BJ (cell line): ENCODE measurements at regions not wholly inside any gene's neighbourhood (a gene's known extent, or its start where the extent isn't known, plus 50 kb on each side); places are given as distances from the start of the nearest gene placed in this dataset.

ENCODE experiments used
- CTCF ChIA-PET: fragments of 350-600 bp; formaldehyde crosslinking; extraction: SDS; loops from one replicate; lab custom pipeline; 2021; ENCODE audit warnings: antibody characterized with exemption, inconsistent platforms; lab: Yijun Ruan, JAX
- POLR2A ChIA-PET: fragments of 300-600 bp; sonication (Branson Sonifier 250); formaldehyde crosslinking; extraction: SDS; loops from one replicate; lab custom pipeline; 2021; ENCODE audit warnings: antibody characterized with exemption; lab: Charles Lee
- DNase-seq: peaks from one replicate; pipeline ENCODE4 v3.0.0-alpha.2; 2011; ENCODE audit warnings: low read depth
- H3K27me3 ChIP-seq: 2 replicates; pipeline ENCODE4 v1.6.0; 2011; ENCODE audit warnings: low read length; ENCODE audit not compliant: control insufficient read depth, insufficient read depth
- H3K36me3 ChIP-seq: 2 replicates; pipeline ENCODE4 v1.5.1; 2011; ENCODE audit warnings: low read length; ENCODE audit not compliant: control insufficient read depth, insufficient read depth
- H3K4me3 ChIP-seq: 2 replicates; pipeline ENCODE4 v1.5.1; 2011; ENCODE audit warnings: low read depth, mild to moderate bottlenecking, control low read depth, low read length
- TF ChIP-seq, protein P1 (sequence below): IDR thresholded peaks from 2 replicates; pipeline ENCODE4 v1.5.1; 2011; ENCODE audit warnings: low read depth, mild to moderate bottlenecking, control low read depth, inconsistent platforms, low read length, moderate library complexity; ENCODE audit not compliant: insufficient read depth

DNA sequence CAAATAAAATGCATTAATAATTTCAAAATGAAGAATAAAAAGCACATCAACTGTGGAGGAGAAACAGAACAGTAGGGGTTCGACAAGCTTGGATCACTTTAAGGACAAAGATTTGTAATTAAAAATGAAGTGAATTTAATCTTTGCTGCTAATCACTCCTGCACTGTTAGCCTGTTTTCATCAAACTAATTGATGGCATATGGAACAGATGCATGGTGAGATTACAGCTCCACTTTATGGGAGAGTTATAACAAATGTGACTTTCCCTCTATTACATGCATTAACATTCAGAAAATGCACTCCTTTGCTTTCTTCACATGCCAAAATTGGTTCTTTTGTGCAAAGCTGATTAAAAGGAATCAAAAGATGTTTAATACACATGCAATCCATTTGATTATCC is 207.2 kb upstream of the C21orf91 start:
- CTCF ChIA-PET: no interaction called here
- POLR2A ChIA-PET: no interaction called here
- DNase-seq: no peak
- Histone ChIP-seq H3K4me3 (no peak overlapping the region), H3K27me3 (no peaks in the 10 kb centered on the region), H3K36me3 (no peaks in the 10 kb centered on the region)
- TF ChIP-seq, protein P1, sequence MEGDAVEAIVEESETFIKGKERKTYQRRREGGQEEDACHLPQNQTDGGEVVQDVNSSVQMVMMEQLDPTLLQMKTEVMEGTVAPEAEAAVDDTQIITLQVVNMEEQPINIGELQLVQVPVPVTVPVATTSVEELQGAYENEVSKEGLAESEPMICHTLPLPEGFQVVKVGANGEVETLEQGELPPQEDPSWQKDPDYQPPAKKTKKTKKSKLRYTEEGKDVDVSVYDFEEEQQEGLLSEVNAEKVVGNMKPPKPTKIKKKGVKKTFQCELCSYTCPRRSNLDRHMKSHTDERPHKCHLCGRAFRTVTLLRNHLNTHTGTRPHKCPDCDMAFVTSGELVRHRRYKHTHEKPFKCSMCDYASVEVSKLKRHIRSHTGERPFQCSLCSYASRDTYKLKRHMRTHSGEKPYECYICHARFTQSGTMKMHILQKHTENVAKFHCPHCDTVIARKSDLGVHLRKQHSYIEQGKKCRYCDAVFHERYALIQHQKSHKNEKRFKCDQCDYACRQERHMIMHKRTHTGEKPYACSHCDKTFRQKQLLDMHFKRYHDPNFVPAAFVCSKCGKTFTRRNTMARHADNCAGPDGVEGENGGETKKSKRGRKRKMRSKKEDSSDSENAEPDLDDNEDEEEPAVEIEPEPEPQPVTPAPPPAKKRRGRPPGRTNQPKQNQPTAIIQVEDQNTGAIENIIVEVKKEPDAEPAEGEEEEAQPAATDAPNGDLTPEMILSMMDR: no peak

DNA sequence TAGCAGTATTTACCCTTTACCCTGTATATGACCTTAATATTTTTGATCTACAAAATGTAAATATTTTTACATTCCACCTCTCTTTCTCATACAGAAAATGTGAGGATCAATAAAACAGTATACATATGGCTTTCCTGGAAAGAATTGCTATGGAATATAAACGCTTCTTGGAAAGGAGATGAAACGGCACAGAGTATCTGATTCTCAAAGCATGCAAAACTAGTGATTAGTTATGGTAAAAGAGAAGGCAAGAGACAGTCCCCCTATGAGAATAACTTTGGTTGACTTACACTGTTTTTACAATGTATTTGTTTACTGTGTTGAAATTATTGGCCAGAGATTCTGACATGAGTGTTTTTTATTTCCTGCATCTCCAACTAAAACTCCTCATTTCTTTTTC is 204.6 kb upstream of the C21orf91 start:
- no peaks in the 10 kb centered on the region for H3K36me3 ChIP-seq
- H3K27me3 ChIP-seq: no peaks in the 10 kb centered on the region
- TF ChIP-seq, protein P1: no peak
- no peak for DNase-seq
- H3K4me3 ChIP-seq: no peak overlapping the region
- POLR2A ChIA-PET: no interaction called here
- CTCF ChIA-PET: no interaction called here

DNA sequence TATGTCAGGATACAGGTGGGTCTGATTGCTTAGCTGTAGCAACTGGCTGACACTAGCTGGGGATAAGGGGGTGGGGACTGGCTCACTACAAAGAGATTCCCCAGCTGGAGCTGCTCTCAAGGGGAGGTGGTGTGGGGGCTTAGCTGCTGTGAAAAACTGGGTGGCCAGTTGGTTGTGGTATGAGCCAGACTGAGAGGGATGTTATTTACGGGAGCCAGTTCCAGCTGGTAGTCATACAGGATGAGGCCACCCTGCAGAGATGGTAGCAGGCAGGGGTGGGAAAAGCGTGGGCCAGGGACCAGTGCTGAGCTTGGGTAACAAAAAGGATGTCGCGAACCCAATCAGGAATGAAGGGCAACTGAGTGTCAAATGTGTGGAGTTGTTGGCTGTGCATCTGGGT is 204.0 kb upstream of the C21orf91 start:
- Histone ChIP-seq H3K4me3 (no peak overlapping the region), H3K27me3 (no peaks in the 10 kb centered on the region), H3K36me3 (no peaks in the 10 kb centered on the region)
- POLR2A ChIA-PET: no interaction called here
- CTCF ChIA-PET: no interaction called here
- DNase-seq: no peak
- TF ChIP-seq, protein P1: no peak

DNA sequence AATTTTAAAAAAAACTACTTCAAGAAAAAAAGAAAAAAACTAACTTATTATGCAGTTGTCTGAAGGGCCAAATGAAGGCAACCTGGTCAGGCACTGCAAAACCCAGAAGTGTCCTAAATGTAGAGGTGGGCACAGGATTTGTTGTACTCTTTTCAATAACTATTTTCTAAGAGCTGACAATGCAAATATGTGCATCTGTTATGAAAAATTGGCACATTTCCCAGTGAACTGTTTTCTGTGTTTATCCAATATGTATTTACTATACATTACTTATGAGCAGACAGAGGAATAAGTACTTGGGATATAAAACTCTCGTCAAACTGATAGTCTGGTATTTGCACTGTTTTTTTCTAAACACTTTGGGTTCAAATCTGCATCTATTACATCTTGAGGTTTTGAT is 188.0 kb upstream of the C21orf91 start:
- Histone ChIP-seq H3K4me3 (no peak overlapping the region), H3K36me3 (no peaks in the 10 kb centered on the region), H3K27me3 (no peaks in the 10 kb centered on the region)
- ChIA-PET CTCF (no interaction called here), POLR2A (no interaction called here)
- TF ChIP-seq, protein P1: no peak
- DNase-seq: no peak

DNA sequence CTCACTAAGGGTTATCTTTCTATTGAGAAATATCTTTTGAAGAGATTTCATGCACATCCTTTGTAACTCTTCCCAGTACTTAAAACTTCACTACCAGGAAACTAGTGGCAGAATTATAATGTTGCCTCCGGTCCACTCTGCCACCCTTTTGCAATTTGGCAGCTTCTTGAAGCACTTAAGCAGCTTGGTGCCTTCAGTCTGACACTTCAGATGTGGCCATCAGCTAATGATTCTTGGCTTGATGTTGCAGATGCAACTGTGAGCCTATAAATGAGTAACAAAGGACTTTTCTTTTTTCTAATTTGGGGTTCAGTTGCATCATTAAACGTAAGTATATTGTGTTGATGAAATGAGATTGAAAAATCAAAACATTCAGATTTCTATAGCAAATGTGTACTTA is 187.5 kb upstream of the C21orf91 start:
- Histone ChIP-seq H3K27me3 (no peaks in the 10 kb centered on the region), H3K4me3 (no peak overlapping the region), H3K36me3 (no peaks in the 10 kb centered on the region)
- POLR2A ChIA-PET: no interaction called here
- TF ChIP-seq, protein P1: no peak
- DNase-seq: no peak
- CTCF ChIA-PET: no interaction called here
